B cell (primary cell): ENCODE measurements at regions not wholly inside any gene's neighbourhood (a gene's known extent, or its start where the extent isn't known, plus 50 kb on each side); places are given as distances from the start of the nearest gene placed in this dataset.

Experiments used
- ATAC-seq: fragments of 200-7000 bp; cut with Tn5 transposase; one replicate; pipeline ENCODE4 v1.10.0; 2021; ENCODE audit warnings: low read depth, mild to moderate bottlenecking, moderate number of reproducible peaks, moderate library complexity
- CTCF ChIA-PET: fragments of 350-600 bp; sonication (Branson Sonifier 250); formaldehyde crosslinking; loops from one replicate; lab custom pipeline; 2021; ENCODE audit warnings: antibody characterized with exemption, inconsistent platforms; lab: Charles Lee
- POLR2A ChIA-PET: fragments of 350-600 bp; sonication (Branson Sonifier 250); formaldehyde crosslinking; loops from one replicate; lab custom pipeline; 2021; ENCODE audit warnings: antibody characterized with exemption; lab: Charles Lee
- DNase-seq: peaks from one replicate; pipeline ENCODE4 v3.0.0; 2013
- H2AFZ ChIP-seq: 2 replicates; pipeline ENCODE4 v1.6.1; 2012; ENCODE audit warnings: mild to moderate bottlenecking, low read depth, low read length; ENCODE audit not compliant: insufficient read depth, poor library complexity, severe bottlenecking
- H3K27ac ChIP-seq, 2 donors: 1 replicate in 1 of 2; 2 replicates in 1 of 2; pipeline ENCODE4 v1.5.1; 2012 to 2013; ENCODE audit warnings: low read length in 2 of 2, mild to moderate bottlenecking in 2 of 2, moderate library complexity in 1 of 2
- H3K27me3 ChIP-seq, 4 experiments: fragments of 200-600 bp in 1 of 4; sonication (generic) in 1 of 4; replicated peaks in 1 of 4; 1 replicate in 2 of 4; 2 replicates in 2 of 4; pipeline versions ENCODE4 v1.6.1 to v1.7.0; 2013 to 2016; ENCODE audit warnings: low read length in 3 of 4, mild to moderate bottlenecking in 2 of 4, mixed read lengths in 1 of 4, moderate library complexity in 1 of 4; ENCODE audit not compliant: insufficient read depth in 4 of 4, control insufficient read depth in 3 of 4; ENCODE audit errors: control extremely low read depth in 1 of 4
- H3K36me3 ChIP-seq, 2 experiments: replicated peaks in 1 of 2; 1 replicate in 1 of 2; 2 replicates in 1 of 2; pipeline versions ENCODE4 v1.6.1 to v1.7.1; 2013; ENCODE audit warnings: low read length in 1 of 2; ENCODE audit not compliant: insufficient read depth in 2 of 2, control insufficient read depth in 1 of 2; ENCODE audit errors: control extremely low read depth in 1 of 2, extremely low read depth in 1 of 2
- H3K4me1 ChIP-seq, 2 donors: fragments of 200-600 bp in 1 of 2; sonication (generic) in 1 of 2; 1 replicate in 1 of 2; 2 replicates in 1 of 2; pipeline versions ENCODE4 v1.5.1 to v1.6.1; 2013 to 2017; ENCODE audit warnings: low read length in 2 of 2; ENCODE audit not compliant: control insufficient read depth in 2 of 2, insufficient read depth in 2 of 2
- H3K4me2 ChIP-seq: replicated peaks from 2 replicates; pipeline ENCODE3; 2012; ENCODE audit warnings: mild to moderate bottlenecking, low read depth, low read length; ENCODE audit not compliant: poor library complexity, severe bottlenecking
- H3K4me3 ChIP-seq, 5 experiments: fragments of 200-600 bp in 1 of 5; sonication (generic) in 1 of 5; 1 replicate in 3 of 5; 2 replicates in 2 of 5; pipeline versions ENCODE4 v1.5.1 to v1.7.0; 2011 to 2016; ENCODE audit warnings: low read length in 4 of 5, mild to moderate bottlenecking in 4 of 5, low read depth in 2 of 5, control low read depth in 1 of 5, moderate library complexity in 1 of 5; ENCODE audit not compliant: insufficient read depth in 1 of 5; ENCODE audit errors: control extremely low read depth in 1 of 5, extremely low read depth in 1 of 5
- H3K79me2 ChIP-seq: fragments of 200-600 bp; sonication (generic); one replicate; pipeline ENCODE4 v1.6.0; 2016; ENCODE audit warnings: low read length; ENCODE audit not compliant: control insufficient read depth, insufficient read depth
- H3K9ac ChIP-seq: fragments of 200-600 bp; sonication (generic); 2 replicates; pipeline ENCODE4 v1.6.1; 2017; ENCODE audit warnings: mild to moderate bottlenecking, low read length, moderate library complexity
- H3K9me3 ChIP-seq, 3 donors: one replicate each; pipeline versions ENCODE4 v1.6.1 to v1.7.1; 2013; ENCODE audit warnings: low read length in 2 of 3; ENCODE audit not compliant: control insufficient read depth in 2 of 3, insufficient read depth in 1 of 3; ENCODE audit errors: control extremely low read depth in 1 of 3
- H4K20me1 ChIP-seq: 2 replicates; pipeline ENCODE4 v1.6.0; 2012; ENCODE audit warnings: mild to moderate bottlenecking, low read length; ENCODE audit not compliant: insufficient read depth, control insufficient read depth, poor library complexity, severe bottlenecking
- H3K27ac Mint-ChIP-seq: one replicate; pipeline ENCODE4 v1.8.0; 2021; ENCODE audit warnings: mixed read lengths
- H3K27me3 Mint-ChIP-seq: one replicate; pipeline ENCODE4 v1.8.0; 2021; ENCODE audit warnings: mixed read lengths
- H3K4me1 Mint-ChIP-seq: one replicate; pipeline ENCODE4 v1.8.0; 2021; ENCODE audit warnings: mixed read lengths
- H3K4me3 Mint-ChIP-seq: one replicate; pipeline ENCODE4 v1.8.0; 2021; ENCODE audit warnings: mixed read lengths
- H3K9me3 Mint-ChIP-seq: one replicate; pipeline ENCODE4 v1.8.0; 2022; ENCODE audit warnings: mixed read lengths; ENCODE audit not compliant: insufficient read depth
- CTCF ChIP-seq: fragments of 200-600 bp; IDR thresholded peaks from one replicate; pipeline ENCODE4 v1.8.0; 2022; ENCODE audit warnings: antibody characterized with exemption, mild to moderate bottlenecking
- EZH2 ChIP-seq: IDR thresholded peaks from 2 replicates; pipeline ENCODE4 v1.6.1; 2012; ENCODE audit warnings: borderline replicate concordance, low read depth, mild to moderate bottlenecking, moderate library complexity, low read length; ENCODE audit not compliant: insufficient read depth, poor library complexity, severe bottlenecking
- WGBS: methylation state at CpG from one replicate; pipeline ENCODE4 v1.1.5; 2013; ENCODE audit warnings: missing lambda C conversion rate; ENCODE audit not compliant: insufficient coverage; 5-methylcytosine and 5-hydroxymethylcytosine counted together
- intact Hi-C: fragments of 100-400 bp; cut with micrococcal nuclease; formaldehyde crosslinking; loops from one replicate; pipeline ENCODE4 v1.10.0; 2022

DNA sequence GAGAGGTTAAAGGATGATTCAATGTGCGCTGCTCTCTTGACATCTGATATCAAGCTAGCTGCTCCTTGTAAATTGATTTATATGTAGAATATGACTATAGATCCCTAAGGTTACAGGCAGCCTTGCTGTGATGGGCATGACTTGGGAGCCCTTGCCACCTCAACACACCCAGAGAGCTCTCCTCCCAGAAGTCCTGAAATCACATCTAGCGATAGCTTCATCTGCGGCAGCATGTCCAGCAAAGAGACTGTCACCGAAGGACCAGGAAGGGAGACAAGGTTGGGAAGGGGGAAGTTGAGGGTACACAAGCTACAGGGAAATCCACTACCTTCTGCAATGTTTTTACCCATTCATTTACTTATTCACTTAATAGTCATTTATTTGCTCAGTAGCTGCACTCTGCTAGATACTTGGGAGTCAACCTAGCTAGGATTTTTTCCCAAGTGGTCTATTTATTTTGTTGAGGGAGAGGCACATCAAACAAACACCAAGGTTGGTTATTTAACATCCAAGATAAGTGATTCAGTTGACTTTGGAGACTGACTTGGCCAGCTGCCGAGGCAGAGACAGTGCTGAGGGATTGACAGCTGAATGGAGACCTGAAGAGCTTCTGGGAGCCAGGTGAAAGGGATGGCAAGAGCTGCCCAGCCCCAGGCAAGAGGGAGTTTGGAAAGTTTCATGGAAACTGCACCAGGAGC, 205.8 kb upstream of the IL12A start:
- POLR2A ChIA-PET = no interaction called here
- H3K9me3 ChIP-seq = no peaks in the 10 kb centered on the region
- H3K79me2 ChIP-seq = no peaks in the 10 kb centered on the region
- H3K4me2 ChIP-seq = no peak overlapping the region
- no peaks in the 10 kb centered on the region for H3K4me1 ChIP-seq
- Mint-ChIP-seq H3K9me3 (no peaks in the 10 kb centered on the region), H3K27me3 (peaks cover 13% of the 10 kb centered on the region), H3K4me3 (no peak overlapping the region), H3K27ac (no peak overlapping the region), H3K4me1 (no peaks in the 10 kb centered on the region)
- intact Hi-C loops = no loop called here
- CTCF ChIA-PET = no interaction called here
- no peaks in the 10 kb centered on the region for H3K36me3 ChIP-seq
- no peak overlapping the region for H3K4me3 ChIP-seq
- no peak for TF ChIP-seq CTCF
- no peak for TF ChIP-seq EZH2
- no peak for ATAC-seq
- H3K27me3 ChIP-seq = no peaks in the 10 kb centered on the region
- 75% methylated on average over 1 of the region's 5 CpGs for WGBS
- H3K27ac ChIP-seq = no peak overlapping the region
- H3K9ac ChIP-seq = no peak overlapping the region
- no peak overlapping the region for H2AFZ ChIP-seq
- no peaks in the 10 kb centered on the region for H4K20me1 ChIP-seq
- no peak for DNase-seq

- Mint-ChIP-seq H3K27me3 (peaks cover 13% of the 10 kb centered on the region), H3K4me1 (no peaks in the 10 kb centered on the region), H3K9me3 (no peaks in the 10 kb centered on the region), H3K27ac (no peak overlapping the region), H3K4me3 (no peak overlapping the region)
- TF ChIP-seq CTCF (no peak), EZH2 (no peak)
- H3K36me3 ChIP-seq = no peaks in the 10 kb centered on the region
- no peak overlapping the region for H3K4me3 ChIP-seq
- no peak overlapping the region for H3K4me2 ChIP-seq
- no peaks in the 10 kb centered on the region for H4K20me1 ChIP-seq
- no peaks in the 10 kb centered on the region for H3K79me2 ChIP-seq
- CTCF ChIA-PET = interaction anchor here (1.0 kb wide), 1 partner anchor 37 kb away, joined by 3 read pairs; no protein-coding TSS in a partner anchor
- no peaks in the 10 kb centered on the region for H3K27me3 ChIP-seq
- no peaks in the 10 kb centered on the region for H3K4me1 ChIP-seq
- intact Hi-C loops = no loop called here
- no peak overlapping the region for H3K9ac ChIP-seq
- DNase-seq (no peak), ATAC-seq (no peak)
- H2AFZ ChIP-seq = no peak overlapping the region
- 80% methylated on average over 4 of the region's 13 CpGs for WGBS
- H3K27ac ChIP-seq = no peak overlapping the region
- H3K9me3 ChIP-seq = no peaks in the 10 kb centered on the region
- POLR2A ChIA-PET = no interaction called here
Observed at GRCh38 chr3:159783780-159784742, 204.6 kb upstream of the IL12A start.
